UCSD-AML1 (cell line): ENCODE measurements at regions not wholly inside any gene's neighbourhood (a gene's known extent, or its start where the extent isn't known, plus 50 kb on each side); places are given as distances from the start of the nearest gene placed in this dataset.
A peak's percentile ranks its signal among the peaks of the same experiment; 100 is the strongest.

Experiments used
- DNase-seq: peaks from one replicate; lab custom pipeline; 2025; ENCODE audit not compliant: unreplicated experiment; lab: John Stamatoyannopoulos, UW

- DNase-seq: no peak
Observed at GRCh38 chr10:62735464-62736167, 68.9 kb upstream of the ADO start.

- no peak for DNase-seq
Observed at GRCh38 chr10:62736168-62736546, 68.4 kb upstream of the ADO start.

- DNase-seq: no peak
Observed at GRCh38 chr10:62738916-62739315, 65.6 kb upstream of the ADO start.

- no peak for DNase-seq
Observed at GRCh38 chr10:62740885-62741745, 63.4 kb upstream of the ADO start.

GRCh38 chr10:62741996-62742395 lies 62.5 kb upstream of the ADO start:
- no peak for DNase-seq

GRCh38 chr10:62742536-62743061 lies 61.9 kb upstream of the ADO start:
- peak; percentile 41 for DNase-seq

- DNase-seq: no peak
Observed at GRCh38 chr10:62744136-62744535, 60.4 kb upstream of the ADO start.

- DNase-seq: no peak
Observed at GRCh38 chr10:62745581-62745980, 58.9 kb upstream of the ADO start.

GRCh38 chr10:62746951-62747729 lies 57.4 kb upstream of the ADO start:
- DNase-seq: no peak

- DNase-seq: no peak
Observed at GRCh38 chr10:62748386-62748785, 56.1 kb upstream of the ADO start.

GRCh38 chr10:62749093-62749683 lies 55.3 kb upstream of the ADO start:
- no peak for DNase-seq
